MCF 10A (cell line): ENCODE measurements at regions not wholly inside any gene's neighbourhood (a gene's known extent, or its start where the extent isn't known, plus 50 kb on each side); places are given as distances from the start of the nearest gene placed in this dataset.
"Not testable (repeated sequence)": the region's sequence is repeated elsewhere in the genome, so short reads cannot be mapped to it uniquely, and the experiment has no call there.

ENCODE experiments used
- BruUV-seq: library from RNA; stranded (reverse); fragments of 400-500 nt; replicated peaks from 2 replicates; lab custom pipeline; 2021; lab: Mats Ljungman, UMichigan
- CTCF ChIA-PET: fragments of 300-600 bp; sonication (Branson Sonifier 250); formaldehyde crosslinking; extraction: SDS; loops from one replicate; lab custom pipeline; 2021; ENCODE audit warnings: antibody characterized with exemption, inconsistent platforms; lab: Yijun Ruan, JAX
- POLR2A ChIA-PET: fragments of 300-600, 350-650 bp; sonication (Branson Sonifier 250); formaldehyde crosslinking; extraction: SDS; loops from one replicate; lab custom pipeline; 2020; ENCODE audit warnings: antibody characterized with exemption, inconsistent platforms; lab: Yijun Ruan, JAX
- DNase-seq: peaks from one replicate; pipeline ENCODE4 v3.0.0-alpha.2; 2018; ENCODE audit not compliant: unreplicated experiment
- H3K27ac Mint-ChIP-seq: one replicate; pipeline ENCODE4 v1.8.0; 2022; ENCODE audit warnings: mild to moderate bottlenecking, low read depth, mixed read lengths; ENCODE audit not compliant: unreplicated experiment
- H3K27me3 Mint-ChIP-seq: one replicate; pipeline ENCODE4 v1.8.0; 2022; ENCODE audit warnings: mixed read lengths; ENCODE audit not compliant: insufficient read depth, unreplicated experiment
- H3K36me3 Mint-ChIP-seq: one replicate; pipeline ENCODE4 v1.8.0; 2022; ENCODE audit warnings: mild to moderate bottlenecking, moderate library complexity, mixed read lengths; ENCODE audit not compliant: insufficient read depth, unreplicated experiment
- H3K4me1 Mint-ChIP-seq: one replicate; pipeline ENCODE4 v1.8.0; 2022; ENCODE audit warnings: mixed read lengths; ENCODE audit not compliant: insufficient read depth, unreplicated experiment
- H3K4me3 Mint-ChIP-seq: one replicate; pipeline ENCODE4 v1.8.0; 2022; ENCODE audit warnings: mild to moderate bottlenecking, moderate library complexity, mixed read lengths; ENCODE audit not compliant: unreplicated experiment
- H3K9me3 Mint-ChIP-seq: one replicate; pipeline ENCODE4 v1.8.0; 2022; ENCODE audit warnings: mixed read lengths; ENCODE audit not compliant: unreplicated experiment
- intact Hi-C: fragments of 100-400 bp; cut with micrococcal nuclease; formaldehyde crosslinking; loops from 2 replicates; pipeline ENCODE4 v1.14.1; 2022
- TF ChIP-seq, protein P1 (sequence below): fragments of 200-600 bp; IDR thresholded peaks from one replicate; pipeline ENCODE4 v1.8.0; 2022; ENCODE audit warnings: antibody characterized with exemption, mild to moderate bottlenecking; ENCODE audit not compliant: unreplicated experiment

DNA sequence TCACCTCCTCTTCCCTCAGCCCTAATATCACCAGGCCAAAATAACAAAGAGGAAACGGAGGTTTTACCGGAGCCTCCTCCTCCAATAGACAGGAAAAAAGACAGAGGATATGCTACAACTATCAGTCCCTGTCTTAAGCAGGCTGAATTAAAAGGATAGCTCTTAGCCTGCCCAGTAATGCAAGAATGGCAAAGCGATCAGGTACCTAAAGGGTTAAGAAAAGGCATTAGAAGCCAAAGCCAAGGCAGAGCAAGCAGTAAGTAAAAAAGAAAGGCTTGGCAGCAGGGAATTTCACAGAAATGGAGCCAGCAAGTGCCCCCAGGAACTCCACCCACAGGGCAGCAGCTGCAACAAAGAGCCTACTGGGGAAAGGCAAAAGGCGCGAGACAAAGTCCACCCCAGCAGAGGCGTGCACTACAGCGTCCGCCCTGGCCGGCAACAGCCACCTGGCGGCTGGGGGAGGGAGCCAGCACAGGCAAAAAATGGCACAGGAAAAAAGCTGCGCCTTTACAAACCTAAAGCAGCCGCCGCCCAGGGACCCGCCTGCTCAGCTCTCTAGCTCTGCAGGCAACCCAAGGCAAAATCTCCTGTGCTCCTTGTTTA lies 220.6 kb upstream of the ZC4H2 start:
- CTCF ChIA-PET, result interaction anchor here (0.6 kb wide), 1 partner anchor 332 kb away, joined by 3 read pairs; no protein-coding TSS in a partner anchor
- Mint-ChIP-seq H3K36me3 (no peaks in the 10 kb centered on the region), H3K4me3 (no peak overlapping the region), H3K4me1 (no peaks in the 10 kb centered on the region), H3K9me3 (peaks cover 41% of the 10 kb centered on the region), H3K27me3 (no peaks in the 10 kb centered on the region), H3K27ac (no peak overlapping the region)
- TF ChIP-seq, protein P1, sequence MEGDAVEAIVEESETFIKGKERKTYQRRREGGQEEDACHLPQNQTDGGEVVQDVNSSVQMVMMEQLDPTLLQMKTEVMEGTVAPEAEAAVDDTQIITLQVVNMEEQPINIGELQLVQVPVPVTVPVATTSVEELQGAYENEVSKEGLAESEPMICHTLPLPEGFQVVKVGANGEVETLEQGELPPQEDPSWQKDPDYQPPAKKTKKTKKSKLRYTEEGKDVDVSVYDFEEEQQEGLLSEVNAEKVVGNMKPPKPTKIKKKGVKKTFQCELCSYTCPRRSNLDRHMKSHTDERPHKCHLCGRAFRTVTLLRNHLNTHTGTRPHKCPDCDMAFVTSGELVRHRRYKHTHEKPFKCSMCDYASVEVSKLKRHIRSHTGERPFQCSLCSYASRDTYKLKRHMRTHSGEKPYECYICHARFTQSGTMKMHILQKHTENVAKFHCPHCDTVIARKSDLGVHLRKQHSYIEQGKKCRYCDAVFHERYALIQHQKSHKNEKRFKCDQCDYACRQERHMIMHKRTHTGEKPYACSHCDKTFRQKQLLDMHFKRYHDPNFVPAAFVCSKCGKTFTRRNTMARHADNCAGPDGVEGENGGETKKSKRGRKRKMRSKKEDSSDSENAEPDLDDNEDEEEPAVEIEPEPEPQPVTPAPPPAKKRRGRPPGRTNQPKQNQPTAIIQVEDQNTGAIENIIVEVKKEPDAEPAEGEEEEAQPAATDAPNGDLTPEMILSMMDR, result no peak
- DNase-seq, result no peak
- intact Hi-C loops, result no loop called here
- POLR2A ChIA-PET, result no interaction called here
- no TSS peak for BruUV-seq

DNA sequence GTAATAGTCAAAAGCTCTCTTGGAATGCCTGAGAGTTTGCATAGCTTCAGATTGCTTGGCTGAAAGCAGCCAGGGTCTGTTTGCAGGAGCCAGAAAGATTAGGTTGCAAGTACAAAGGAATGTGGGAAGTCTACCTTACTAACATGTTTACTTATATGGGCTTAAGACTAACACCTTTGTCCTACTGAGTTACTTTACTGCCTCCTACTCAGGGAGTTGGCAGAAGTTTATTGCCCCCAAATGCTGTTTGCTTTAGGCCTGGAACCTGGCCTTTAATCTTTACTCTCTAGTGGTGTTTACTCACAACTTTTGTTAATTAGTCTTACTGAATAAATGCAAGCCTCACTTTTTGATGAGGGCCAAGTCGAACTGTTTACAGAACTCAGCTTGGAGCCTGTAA lies 219.4 kb upstream of the ZC4H2 start:
- no peak for DNase-seq
- TF ChIP-seq, protein P1, result no peak
- Mint-ChIP-seq H3K4me3 (no peak overlapping the region), H3K27ac (no peak overlapping the region), H3K4me1 (no peaks in the 10 kb centered on the region), H3K9me3 (peaks cover 34% of the 10 kb centered on the region), H3K27me3 (no peaks in the 10 kb centered on the region), H3K36me3 (no peaks in the 10 kb centered on the region)
- BruUV-seq, result no TSS peak
- CTCF ChIA-PET, result interaction anchor here (0.6 kb wide), 1 partner anchor 608 kb away, joined by 4 read pairs; no protein-coding TSS in a partner anchor
- intact Hi-C loops, result no loop called here
- POLR2A ChIA-PET, result no interaction called here

DNA sequence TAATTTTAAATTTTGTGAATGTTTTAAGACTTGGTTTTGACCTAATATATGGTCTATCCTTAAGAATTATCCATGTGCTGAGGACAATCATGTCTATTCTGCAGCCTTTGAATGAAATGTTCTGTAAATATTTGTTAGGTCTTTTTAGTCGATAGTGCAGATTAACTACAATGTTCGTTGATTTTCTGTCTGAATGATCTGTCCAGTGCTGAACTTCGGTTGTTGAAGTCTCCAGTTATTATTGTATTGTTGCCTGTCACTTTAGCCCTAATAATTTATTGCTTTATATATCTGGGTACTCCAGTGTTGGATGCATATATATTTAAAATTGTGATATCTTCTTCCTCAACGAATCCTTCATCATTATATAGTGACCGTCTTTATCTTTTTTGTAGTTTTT lies 218.3 kb upstream of the ZC4H2 start:
- POLR2A ChIA-PET, result no interaction called here
- no TSS peak for BruUV-seq
- no peak for DNase-seq
- H3K9me3 Mint-ChIP-seq, result peaks cover 34% of the 10 kb centered on the region
- no peaks in the 10 kb centered on the region for H3K4me1 Mint-ChIP-seq
- TF ChIP-seq, protein P1, result no peak
- H3K27me3 Mint-ChIP-seq, result no peaks in the 10 kb centered on the region
- intact Hi-C loops, result no loop called here
- CTCF ChIA-PET, result no interaction called here
- no peak overlapping the region for H3K27ac Mint-ChIP-seq
- no peak overlapping the region for H3K4me3 Mint-ChIP-seq
- H3K36me3 Mint-ChIP-seq, result no peaks in the 10 kb centered on the region

DNA sequence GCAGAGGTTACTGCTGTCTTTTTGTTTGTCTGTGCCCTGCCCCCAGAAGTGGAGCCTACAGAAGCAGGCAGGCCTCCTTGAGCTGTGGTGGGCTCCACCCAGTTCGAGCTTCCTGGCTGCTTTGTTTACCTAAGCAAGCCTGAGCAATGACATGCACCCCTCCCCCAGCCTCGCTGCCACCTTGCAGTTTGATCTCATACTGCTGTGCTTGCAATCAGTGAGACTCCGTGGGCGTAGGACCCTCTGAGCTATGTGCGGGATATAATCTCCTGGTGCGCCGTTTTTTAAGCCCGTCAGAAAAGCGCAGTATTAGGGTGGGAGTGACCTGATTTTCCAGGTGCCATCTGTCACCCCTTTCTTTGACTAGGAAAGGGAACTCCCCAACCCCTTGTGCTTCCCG lies 187.1 kb upstream of the ZC4H2 start:
- H3K4me3 Mint-ChIP-seq, H3K27ac Mint-ChIP-seq, intact Hi-C loops, H3K36me3 Mint-ChIP-seq, CTCF ChIA-PET, DNase-seq, H3K27me3 Mint-ChIP-seq, BruUV-seq, H3K4me1 Mint-ChIP-seq, POLR2A ChIA-PET: not testable (repeated sequence)
- H3K9me3 Mint-ChIP-seq, result peaks cover 15% of the 10 kb centered on the region
